GM20000 (cell line): ENCODE measurements at regions not wholly inside any gene's neighbourhood (a gene's known extent, or its start where the extent isn't known, plus 50 kb on each side); places are given as distances from the start of the nearest gene placed in this dataset.
"Not testable (repeated sequence)": the region's sequence is repeated elsewhere in the genome, so short reads cannot be mapped to it uniquely, and the experiment has no call there.

Experiments used
- DNase-seq: peaks from one replicate; pipeline ENCODE4 v3.0.0; 2012; ENCODE audit warnings: low spot score
- CTCF ChIP-seq: IDR thresholded peaks from 2 replicates; pipeline ENCODE4 v1.5.1; 2012; ENCODE audit warnings: mild to moderate bottlenecking, control low read depth; ENCODE audit errors: extremely low read depth, missing control alignments

GRCh38 chr10:33913194-33913593, 578.7 kb upstream of the NRP1 start:
- DNase-seq: no peak
- no peak for TF ChIP-seq CTCF

GRCh38 chr10:33909476-33909875, 575.0 kb upstream of the NRP1 start:
- DNase-seq: not testable (repeated sequence)

- no peak for TF ChIP-seq CTCF
- no peak for DNase-seq
Observed at GRCh38 chr10:33901166-33901565, 566.7 kb upstream of the NRP1 start.

GRCh38 chr10:33900596-33900995, 566.1 kb upstream of the NRP1 start:
- TF ChIP-seq CTCF: no peak
- DNase-seq: no peak

- DNase-seq: no peak
- TF ChIP-seq CTCF: no peak
Observed at GRCh38 chr10:33899578-33900531, 565.4 kb upstream of the NRP1 start.

GRCh38 chr10:33897291-33897752, 562.9 kb upstream of the NRP1 start:
- TF ChIP-seq CTCF: no peak
- DNase-seq: no peak

GRCh38 chr10:33893506-33893905, 559.0 kb upstream of the NRP1 start:
- DNase-seq: no peak
- TF ChIP-seq CTCF: no peak

- no peak for DNase-seq
- TF ChIP-seq CTCF: no peak
Observed at GRCh38 chr10:33889371-33889770, 554.9 kb upstream of the NRP1 start.
